Liver (tissue), 8 donors: ENCODE measurements at regions not wholly inside any gene's neighbourhood (a gene's known extent, or its start where the extent isn't known, plus 50 kb on each side); places are given as distances from the start of the nearest gene placed in this dataset.

Experiments used
- DNase-seq: peaks from one replicate; pipeline ENCODE4 v3.0.0-alpha.2; 2017; ENCODE audit warnings: low spot score
- H3K27ac ChIP-seq, 2 donors: one replicate each; pipeline ENCODE4 v1.7.0; 2013; ENCODE audit warnings: inconsistent platforms in 2 of 2, low read length in 2 of 2, control low read depth in 1 of 2, low read depth in 1 of 2, mild to moderate bottlenecking in 1 of 2
- H3K27me3 ChIP-seq, 4 donors: one replicate each; pipeline versions ENCODE4 v1.6.1 to v1.7.0; 2013; ENCODE audit warnings: low read length in 3 of 4, inconsistent platforms in 1 of 4, mild to moderate bottlenecking in 1 of 4, moderate library complexity in 1 of 4; ENCODE audit not compliant: control insufficient read depth in 4 of 4, insufficient read depth in 4 of 4
- H3K36me3 ChIP-seq, 4 donors: one replicate each; pipeline versions ENCODE4 v1.6.1 to v1.7.0; 2013; ENCODE audit warnings: low read length in 3 of 4, mild to moderate bottlenecking in 3 of 4, low read depth in 1 of 4, moderate library complexity in 1 of 4; ENCODE audit not compliant: control insufficient read depth in 4 of 4, insufficient read depth in 3 of 4
- H3K4me1 ChIP-seq, 4 donors: one replicate each; pipeline versions ENCODE4 v1.6.1 to v1.7.0; 2013; ENCODE audit warnings: low read length in 3 of 4, mild to moderate bottlenecking in 3 of 4, moderate library complexity in 1 of 4; ENCODE audit not compliant: control insufficient read depth in 4 of 4, insufficient read depth in 4 of 4
- H3K4me3 ChIP-seq, 3 donors: one replicate each; pipeline versions ENCODE4 v1.6.1 to v1.7.0; 2013; ENCODE audit warnings: low read length in 3 of 3, control low read depth in 1 of 3, low read depth in 1 of 3, mild to moderate bottlenecking in 1 of 3
- H3K9ac ChIP-seq, 2 donors: one replicate each; pipeline ENCODE4 v1.7.0; 2013; ENCODE audit warnings: low read length in 2 of 2, mild to moderate bottlenecking in 2 of 2, moderate library complexity in 2 of 2, control low read depth in 1 of 2, low read depth in 1 of 2
- H3K9me3 ChIP-seq, 4 donors: one replicate each; pipeline versions ENCODE4 v1.6.1 to v1.7.0; 2013; ENCODE audit warnings: low read length in 3 of 4; ENCODE audit not compliant: control insufficient read depth in 4 of 4
- CTCF ChIP-seq: fragments of 150-350 bp; IDR thresholded peaks from 2 replicates; pipeline ENCODE4 v1.5.1; 2017; ENCODE audit warnings: improper control_type of control experiment, low read depth, low read length; ENCODE audit not compliant: missing input control
- EGR1 ChIP-seq, 2 donors: IDR thresholded peaks; 2 replicates each; pipeline ENCODE4 v1.6.1; 2016 to 2018; ENCODE audit warnings: antibody characterized with exemption in 2 of 2, low read depth in 2 of 2
- FOXA1 ChIP-seq: IDR thresholded peaks from 2 replicates; pipeline ENCODE4 v1.6.1; 2016; ENCODE audit warnings: antibody characterized with exemption
- FOXA2 ChIP-seq: IDR thresholded peaks from 2 replicates; pipeline ENCODE4 v1.6.1; 2016; ENCODE audit warnings: antibody characterized with exemption
- GABPA ChIP-seq, 2 donors: IDR thresholded peaks in 1 of 2; conservative IDR thresholded peaks in 1 of 2; 2 replicates each; pipeline ENCODE4 v1.6.1; 2016; ENCODE audit warnings: antibody characterized with exemption in 2 of 2, mild to moderate bottlenecking in 1 of 2, moderate library complexity in 1 of 2
- HNF4A ChIP-seq, 2 donors: conservative IDR thresholded peaks; 2 replicates each; pipeline ENCODE4 v1.6.1; 2016; ENCODE audit warnings: antibody characterized with exemption in 2 of 2, mild to moderate bottlenecking in 2 of 2
- JUND ChIP-seq, 2 donors: IDR thresholded peaks; 2 replicates each; pipeline ENCODE4 v1.6.1; 2016; ENCODE audit warnings: antibody characterized with exemption in 2 of 2
- NR2F2 ChIP-seq: IDR thresholded peaks from 2 replicates; pipeline ENCODE4 v1.6.1; 2016; ENCODE audit warnings: antibody characterized with exemption
- RAD21 ChIP-seq, 2 donors: IDR thresholded peaks; 2 replicates each; pipeline ENCODE4 v1.6.1; 2016; ENCODE audit warnings: antibody characterized with exemption in 2 of 2, mild to moderate bottlenecking in 2 of 2
- REST ChIP-seq: IDR thresholded peaks from 2 replicates; pipeline ENCODE4 v1.6.1; 2016; ENCODE audit warnings: antibody characterized with exemption, mild to moderate bottlenecking
- RXRA ChIP-seq, 2 donors: IDR thresholded peaks; 2 replicates each; pipeline ENCODE4 v1.6.1; 2017 to 2018; ENCODE audit warnings: antibody characterized with exemption in 2 of 2, mild to moderate bottlenecking in 1 of 2
- SP1 ChIP-seq: IDR thresholded peaks from 2 replicates; pipeline ENCODE4 v1.6.1; 2018; ENCODE audit warnings: antibody characterized with exemption, mild to moderate bottlenecking
- TAF1 ChIP-seq: conservative IDR thresholded peaks from 2 replicates; pipeline ENCODE4 v1.6.1; 2016; ENCODE audit warnings: antibody characterized with exemption, mild to moderate bottlenecking
- YY1 ChIP-seq: IDR thresholded peaks from 2 replicates; pipeline ENCODE4 v1.6.1; 2016; ENCODE audit warnings: antibody characterized with exemption, mild to moderate bottlenecking
- ZBTB33 ChIP-seq: IDR thresholded peaks from 2 replicates; pipeline ENCODE4 v1.6.1; 2016; ENCODE audit warnings: antibody characterized with exemption
- WGBS: extraction: QIAGEN DNeasy Blood & Tissue Kit; methylation state at CpG from one replicate; pipeline ENCODE4 v1.1.7; 2013; 5-methylcytosine and 5-hydroxymethylcytosine counted together
- TF ChIP-seq, protein P1 (sequence below): IDR thresholded peaks from 2 replicates; pipeline ENCODE4 v1.6.1; 2016; ENCODE audit warnings: antibody characterized with exemption
- TF ChIP-seq, protein P2 (sequence below): IDR thresholded peaks from 2 replicates; pipeline ENCODE4 v1.6.1; 2016; ENCODE audit warnings: antibody characterized with exemption
- donor health status: healthy.
- donor health status: healthy.
- donor health status: healthy.
- donor health status: healthy.
- donor health status: healthy.

DNA sequence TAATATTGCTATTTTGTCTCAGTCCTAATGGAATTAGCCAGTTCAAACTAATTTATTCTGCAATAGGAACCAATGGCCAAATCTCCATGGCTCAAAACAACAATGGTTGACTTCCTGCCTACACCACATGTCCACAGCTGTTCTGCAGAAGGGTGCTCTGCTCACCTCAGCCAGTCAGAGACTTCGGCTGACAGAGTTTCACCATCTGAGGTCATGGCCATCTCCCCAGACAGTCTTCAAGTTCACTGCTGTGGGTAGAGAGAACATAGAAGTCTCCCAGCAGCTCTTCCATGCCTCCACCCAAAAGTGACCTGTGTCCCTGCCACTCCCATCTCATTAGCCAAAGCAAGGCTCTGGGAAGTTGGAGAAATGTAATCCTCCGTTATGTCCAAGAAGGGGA lies 65.1 kb upstream of the FOXC1 start:
- TF ChIP-seq JUND (IDR thresholded peaks at IDR 0.05) (no peak), YY1 (no peak), REST (no peak), ZBTB33 (no peak), TAF1 (no peak), EGR1 (IDR thresholded peaks at IDR 0.05; ENCODE audit: low read depth in 2 of 2) (no peak), CTCF (no peak), FOXA2 (no peak), RAD21 (IDR thresholded peaks at IDR 0.05) (no peak), FOXA1 (no peak), GABPA (IDR thresholded peaks at IDR 0.05 in 1 of 2, conservative IDR thresholded peaks at IDR 0.05 in 1 of 2) (no peak), NR2F2 (no peak), RXRA (IDR thresholded peaks at IDR 0.05) (no peak)
- TF ChIP-seq, protein P1, sequence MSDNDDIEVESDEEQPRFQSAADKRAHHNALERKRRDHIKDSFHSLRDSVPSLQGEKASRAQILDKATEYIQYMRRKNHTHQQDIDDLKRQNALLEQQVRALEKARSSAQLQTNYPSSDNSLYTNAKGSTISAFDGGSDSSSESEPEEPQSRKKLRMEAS, result no peak
- TF ChIP-seq, protein P2, sequence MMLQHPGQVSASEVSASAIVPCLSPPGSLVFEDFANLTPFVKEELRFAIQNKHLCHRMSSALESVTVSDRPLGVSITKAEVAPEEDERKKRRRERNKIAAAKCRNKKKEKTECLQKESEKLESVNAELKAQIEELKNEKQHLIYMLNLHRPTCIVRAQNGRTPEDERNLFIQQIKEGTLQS, result no peak
- Histone ChIP-seq H3K36me3 (peaks cover 0 to 2% (median 0%) of the 10 kb centered on the region in 4 donors), H3K9ac (no peak overlapping the region), H3K27me3 (no peaks in the 10 kb centered on the region), H3K27ac (no peak overlapping the region), H3K4me3 (no peak overlapping the region), H3K9me3 (peaks cover 0 to 4% (median 0%) of the 10 kb centered on the region in 4 donors), H3K4me1 (peaks cover 4 to 8% (median 6%) of the 10 kb centered on the region in 4 donors)
- 80% methylated on average over 2 of the region's 2 CpGs for WGBS
- DNase-seq, result no peak

DNA sequence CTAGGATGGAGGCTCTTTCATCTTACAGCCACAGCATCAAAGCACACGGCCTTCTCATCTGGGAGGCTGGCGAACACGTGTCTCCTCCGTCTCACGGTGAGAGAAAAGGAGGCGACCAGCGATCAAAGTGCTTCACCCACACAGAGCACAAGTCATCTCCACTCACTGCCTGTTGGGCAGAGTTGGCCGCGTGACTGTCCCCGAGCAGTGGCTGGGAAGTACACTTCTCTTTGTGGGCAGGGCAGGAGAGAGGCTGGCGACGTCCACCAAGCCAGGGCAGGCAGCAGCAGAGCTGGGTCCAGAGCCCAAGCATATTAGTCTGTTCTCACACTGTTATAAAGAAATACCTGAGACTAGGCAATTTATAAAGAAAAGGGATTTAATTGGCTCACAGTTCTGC lies 64.1 kb upstream of the FOXC1 start:
- 95% methylated on average over 12 of the region's 12 CpGs for WGBS
- peaks cover 0 to 4% (median 0%) of the 10 kb centered on the region in 4 donors for H3K9me3 ChIP-seq
- no peak for DNase-seq
- H3K4me3 ChIP-seq, result no peak overlapping the region
- no peak overlapping the region for H3K9ac ChIP-seq
- H3K27me3 ChIP-seq, result no peaks in the 10 kb centered on the region
- peaks cover 0 to 2% (median 0%) of the 10 kb centered on the region in 4 donors for H3K36me3 ChIP-seq
- no peak overlapping the region for H3K27ac ChIP-seq
- H3K4me1 ChIP-seq, result peaks cover 4 to 7% (median 5%) of the 10 kb centered on the region in 4 donors
- TF ChIP-seq YY1 (no peak), RXRA (IDR thresholded peaks at IDR 0.05) (no peak), CTCF (no peak), ZBTB33 (no peak), NR2F2 (no peak), SP1 (no peak), HNF4A (conservative IDR thresholded peaks at IDR 0.05) (no peak), RAD21 (IDR thresholded peaks at IDR 0.05) (no peak)
- TF ChIP-seq, protein P2, result no peak
